ENCODE measurements at regions not wholly inside any gene's neighbourhood (a gene's known extent, or its start where the extent isn't known, plus 50 kb on each side); places are given as distances from the start of the nearest gene placed in this dataset.

DNA sequence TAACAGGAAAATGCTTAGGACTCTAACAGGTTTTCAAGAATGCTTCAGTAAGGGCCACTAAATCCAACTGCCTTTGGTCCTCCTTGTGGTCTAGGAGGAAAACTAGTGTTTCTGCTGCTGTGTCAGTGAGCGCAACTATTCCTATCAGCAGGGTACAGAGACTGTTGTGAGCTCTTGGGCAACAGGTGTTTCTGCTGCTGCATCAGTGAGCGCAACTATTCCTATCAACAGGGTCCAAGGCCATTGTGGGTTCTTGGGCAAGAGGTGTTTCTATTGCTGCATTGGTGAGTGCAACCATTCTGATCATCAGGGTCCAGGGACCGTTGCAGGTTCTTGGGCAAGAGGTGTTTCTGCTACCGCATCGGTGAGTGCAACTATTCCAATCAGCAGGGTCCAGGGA lies 256.3 kb downstream of the CDH10 start:
- BruUV-seq (replicated peaks): no TSS peak
- H3K27ac ChIP-seq (ENCODE audit: control insufficient read depth, insufficient read depth): no peak overlapping the region
- CTCF ChIA-PET: no interaction called here
- no peak for TF ChIP-seq DPF2 (IDR thresholded peaks at IDR 0.05)
- TF ChIP-seq, protein P1, sequence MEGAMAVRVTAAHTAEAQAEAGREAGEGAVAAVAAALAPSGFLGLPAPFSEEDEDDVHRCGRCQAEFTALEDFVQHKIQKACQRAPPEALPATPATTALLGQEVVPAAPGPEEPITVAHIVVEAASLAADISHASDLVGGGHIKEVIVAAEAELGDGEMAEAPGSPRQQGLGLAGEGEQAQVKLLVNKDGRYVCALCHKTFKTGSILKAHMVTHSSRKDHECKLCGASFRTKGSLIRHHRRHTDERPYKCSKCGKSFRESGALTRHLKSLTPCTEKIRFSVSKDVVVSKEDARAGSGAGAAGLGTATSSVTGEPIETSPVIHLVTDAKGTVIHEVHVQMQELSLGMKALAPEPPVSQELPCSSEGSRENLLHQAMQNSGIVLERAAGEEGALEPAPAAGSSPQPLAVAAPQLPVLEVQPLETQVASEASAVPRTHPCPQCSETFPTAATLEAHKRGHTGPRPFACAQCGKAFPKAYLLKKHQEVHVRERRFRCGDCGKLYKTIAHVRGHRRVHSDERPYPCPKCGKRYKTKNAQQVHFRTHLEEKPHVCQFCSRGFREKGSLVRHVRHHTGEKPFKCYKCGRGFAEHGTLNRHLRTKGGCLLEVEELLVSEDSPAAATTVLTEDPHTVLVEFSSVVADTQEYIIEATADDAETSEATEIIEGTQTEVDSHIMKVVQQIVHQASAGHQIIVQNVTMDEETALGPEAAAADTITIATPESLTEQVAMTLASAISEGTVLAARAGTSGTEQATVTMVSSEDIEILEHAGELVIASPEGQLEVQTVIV (IDR thresholded peaks at IDR 0.05; ENCODE audit: borderline replicate concordance, partially characterized antibody): no peak
- TF ChIP-seq TCF3 (IDR thresholded peaks at IDR 0.05; ENCODE audit: borderline replicate concordance, insufficient read depth, low read depth, low read length): no peak
- no peak for TF ChIP-seq RCOR1 (conservative IDR thresholded peaks at IDR 0.05; ENCODE audit: low read depth, low read length)
- TF ChIP-seq, protein P2, sequence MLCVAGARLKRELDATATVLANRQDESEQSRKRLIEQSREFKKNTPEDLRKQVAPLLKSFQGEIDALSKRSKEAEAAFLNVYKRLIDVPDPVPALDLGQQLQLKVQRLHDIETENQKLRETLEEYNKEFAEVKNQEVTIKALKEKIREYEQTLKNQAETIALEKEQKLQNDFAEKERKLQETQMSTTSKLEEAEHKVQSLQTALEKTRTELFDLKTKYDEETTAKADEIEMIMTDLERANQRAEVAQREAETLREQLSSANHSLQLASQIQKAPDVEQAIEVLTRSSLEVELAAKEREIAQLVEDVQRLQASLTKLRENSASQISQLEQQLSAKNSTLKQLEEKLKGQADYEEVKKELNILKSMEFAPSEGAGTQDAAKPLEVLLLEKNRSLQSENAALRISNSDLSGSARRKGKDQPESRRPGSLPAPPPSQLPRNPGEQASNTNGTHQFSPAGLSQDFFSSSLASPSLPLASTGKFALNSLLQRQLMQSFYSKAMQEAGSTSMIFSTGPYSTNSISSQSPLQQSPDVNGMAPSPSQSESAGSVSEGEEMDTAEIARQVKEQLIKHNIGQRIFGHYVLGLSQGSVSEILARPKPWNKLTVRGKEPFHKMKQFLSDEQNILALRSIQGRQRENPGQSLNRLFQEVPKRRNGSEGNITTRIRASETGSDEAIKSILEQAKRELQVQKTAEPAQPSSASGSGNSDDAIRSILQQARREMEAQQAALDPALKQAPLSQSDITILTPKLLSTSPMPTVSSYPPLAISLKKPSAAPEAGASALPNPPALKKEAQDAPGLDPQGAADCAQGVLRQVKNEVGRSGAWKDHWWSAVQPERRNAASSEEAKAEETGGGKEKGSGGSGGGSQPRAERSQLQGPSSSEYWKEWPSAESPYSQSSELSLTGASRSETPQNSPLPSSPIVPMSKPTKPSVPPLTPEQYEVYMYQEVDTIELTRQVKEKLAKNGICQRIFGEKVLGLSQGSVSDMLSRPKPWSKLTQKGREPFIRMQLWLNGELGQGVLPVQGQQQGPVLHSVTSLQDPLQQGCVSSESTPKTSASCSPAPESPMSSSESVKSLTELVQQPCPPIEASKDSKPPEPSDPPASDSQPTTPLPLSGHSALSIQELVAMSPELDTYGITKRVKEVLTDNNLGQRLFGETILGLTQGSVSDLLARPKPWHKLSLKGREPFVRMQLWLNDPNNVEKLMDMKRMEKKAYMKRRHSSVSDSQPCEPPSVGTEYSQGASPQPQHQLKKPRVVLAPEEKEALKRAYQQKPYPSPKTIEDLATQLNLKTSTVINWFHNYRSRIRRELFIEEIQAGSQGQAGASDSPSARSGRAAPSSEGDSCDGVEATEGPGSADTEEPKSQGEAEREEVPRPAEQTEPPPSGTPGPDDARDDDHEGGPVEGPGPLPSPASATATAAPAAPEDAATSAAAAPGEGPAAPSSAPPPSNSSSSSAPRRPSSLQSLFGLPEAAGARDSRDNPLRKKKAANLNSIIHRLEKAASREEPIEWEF (IDR thresholded peaks at IDR 0.05; ENCODE audit: insufficient replicate concordance, low read depth, low read length): no peak
- TF ChIP-seq ZSCAN29 (IDR thresholded peaks at IDR 0.05): no peak
- TF ChIP-seq KAT2A (conservative IDR thresholded peaks at IDR 0.05; ENCODE audit: control insufficient read depth, low read depth, low read length): no peak
- TF ChIP-seq, protein P3, sequence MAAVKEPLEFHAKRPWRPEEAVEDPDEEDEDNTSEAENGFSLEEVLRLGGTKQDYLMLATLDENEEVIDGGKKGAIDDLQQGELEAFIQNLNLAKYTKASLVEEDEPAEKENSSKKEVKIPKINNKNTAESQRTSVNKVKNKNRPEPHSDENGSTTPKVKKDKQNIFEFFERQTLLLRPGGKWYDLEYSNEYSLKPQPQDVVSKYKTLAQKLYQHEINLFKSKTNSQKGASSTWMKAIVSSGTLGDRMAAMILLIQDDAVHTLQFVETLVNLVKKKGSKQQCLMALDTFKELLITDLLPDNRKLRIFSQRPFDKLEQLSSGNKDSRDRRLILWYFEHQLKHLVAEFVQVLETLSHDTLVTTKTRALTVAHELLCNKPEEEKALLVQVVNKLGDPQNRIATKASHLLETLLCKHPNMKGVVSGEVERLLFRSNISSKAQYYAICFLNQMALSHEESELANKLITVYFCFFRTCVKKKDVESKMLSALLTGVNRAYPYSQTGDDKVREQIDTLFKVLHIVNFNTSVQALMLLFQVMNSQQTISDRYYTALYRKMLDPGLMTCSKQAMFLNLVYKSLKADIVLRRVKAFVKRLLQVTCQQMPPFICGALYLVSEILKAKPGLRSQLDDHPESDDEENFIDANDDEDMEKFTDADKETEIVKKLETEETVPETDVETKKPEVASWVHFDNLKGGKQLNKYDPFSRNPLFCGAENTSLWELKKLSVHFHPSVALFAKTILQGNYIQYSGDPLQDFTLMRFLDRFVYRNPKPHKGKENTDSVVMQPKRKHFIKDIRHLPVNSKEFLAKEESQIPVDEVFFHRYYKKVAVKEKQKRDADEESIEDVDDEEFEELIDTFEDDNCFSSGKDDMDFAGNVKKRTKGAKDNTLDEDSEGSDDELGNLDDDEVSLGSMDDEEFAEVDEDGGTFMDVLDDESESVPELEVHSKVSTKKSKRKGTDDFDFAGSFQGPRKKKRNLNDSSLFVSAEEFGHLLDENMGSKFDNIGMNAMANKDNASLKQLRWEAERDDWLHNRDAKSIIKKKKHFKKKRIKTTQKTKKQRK (IDR thresholded peaks at IDR 0.05; ENCODE audit: low read depth, low read length): no peak
- TF ChIP-seq, protein P4, sequence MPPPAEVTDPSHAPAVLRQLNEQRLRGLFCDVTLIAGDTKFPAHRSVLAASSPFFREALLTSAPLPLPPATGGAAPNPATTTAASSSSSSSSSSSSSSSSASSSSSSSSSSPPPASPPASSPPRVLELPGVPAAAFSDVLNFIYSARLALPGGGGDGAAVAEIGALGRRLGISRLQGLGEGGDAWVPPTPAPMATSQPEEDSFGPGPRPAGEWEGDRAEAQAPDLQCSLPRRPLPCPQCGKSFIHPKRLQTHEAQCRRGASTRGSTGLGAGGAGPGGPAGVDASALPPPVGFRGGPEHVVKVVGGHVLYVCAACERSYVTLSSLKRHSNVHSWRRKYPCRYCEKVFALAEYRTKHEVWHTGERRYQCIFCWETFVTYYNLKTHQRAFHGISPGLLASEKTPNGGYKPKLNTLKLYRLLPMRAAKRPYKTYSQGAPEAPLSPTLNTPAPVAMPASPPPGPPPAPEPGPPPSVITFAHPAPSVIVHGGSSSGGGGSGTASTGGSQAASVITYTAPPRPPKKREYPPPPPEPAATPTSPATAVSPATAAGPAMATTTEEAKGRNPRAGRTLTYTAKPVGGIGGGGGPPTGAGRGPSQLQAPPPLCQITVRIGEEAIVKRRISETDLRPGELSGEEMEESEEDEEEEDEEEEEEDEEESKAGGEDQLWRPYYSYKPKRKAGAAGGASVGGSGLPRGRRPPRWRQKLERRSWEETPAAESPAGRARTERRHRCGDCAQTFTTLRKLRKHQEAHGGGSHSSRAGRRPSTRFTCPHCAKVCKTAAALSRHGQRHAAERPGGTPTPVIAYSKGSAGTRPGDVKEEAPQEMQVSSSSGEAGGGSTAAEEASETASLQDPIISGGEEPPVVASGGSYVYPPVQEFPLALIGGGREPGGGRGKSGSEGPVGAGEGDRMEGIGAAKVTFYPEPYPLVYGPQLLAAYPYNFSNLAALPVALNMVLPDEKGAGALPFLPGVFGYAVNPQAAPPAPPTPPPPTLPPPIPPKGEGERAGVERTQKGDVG (CRISPR knock-in tag; IDR thresholded peaks at IDR 0.05): no peak
- no peak for TF ChIP-seq FOXM1 (IDR thresholded peaks at IDR 0.05; ENCODE audit: low read depth, low read length)

More for the DNA sequence above, 256.3 kb downstream of the CDH10 start:
- no peak overlapping the region for H3K9ac ChIP-seq (ENCODE audit: control insufficient read depth, insufficient read depth, low read length)
- H3K4me1 ChIP-seq (ENCODE audit: control insufficient read depth, insufficient read depth, low read length): no peaks in the 10 kb centered on the region
- POLR2A ChIA-PET: no interaction called here
- in situ Hi-C loops (cut with MboI): no loop called here
- H3K9me3 ChIP-seq (replicated peaks; ENCODE audit: control insufficient read depth, insufficient read depth, low read length): no peaks in the 10 kb centered on the region
- DNase-seq (ENCODE audit: low read depth, low spot score) (no peak), ATAC-seq (no peak), FAIRE-seq (no peak)
- no peaks in the 10 kb centered on the region for H3K27me3 ChIP-seq (replicated peaks in 1 of 2; ENCODE audit: control insufficient read depth in 2 of 2, insufficient read depth in 2 of 2, low read length in 1 of 2)
- H2AFZ ChIP-seq (ENCODE audit: control insufficient read depth, low read depth, low read length): no peak overlapping the region
- no peak overlapping the region for H3K4me2 ChIP-seq (ENCODE audit: control insufficient read depth, insufficient read depth)
- intact Hi-C loops (cut with micrococcal nuclease; ENCODE audit: unreplicated experiment): no loop called here
- 32% methylated on average over 5 of the region's 5 CpGs for WGBS (ENCODE audit: insufficient coverage, insufficient replicate concordance, low lambda C conversion rate, missing lambda C conversion rate)
- RAD21 ChIA-PET (ENCODE audit: unreplicated experiment): no interaction called here
- no peaks in the 10 kb centered on the region for H3K36me3 ChIP-seq (ENCODE audit: control insufficient read depth in 2 of 2, insufficient read depth in 2 of 2, low read length in 1 of 2)
- H4K20me1 ChIP-seq (ENCODE audit: control insufficient read depth, insufficient read depth): no peaks in the 10 kb centered on the region
- H3K79me2 ChIP-seq (ENCODE audit: control insufficient read depth, insufficient read depth, low read length): no peaks in the 10 kb centered on the region
- SMC1A ChIA-PET (ENCODE audit: uncharacterized antibody, unreplicated experiment): no interaction called here
- H3K4me3 ChIP-seq: no peak overlapping the region

Measured in GM12878 (cell line).